ENCODE measurements at regions not wholly inside any gene's neighbourhood (a gene's known extent, or its start where the extent isn't known, plus 50 kb on each side); places are given as distances from the start of the nearest gene placed in this dataset.
"Not testable (repeated sequence)": the region's sequence is repeated elsewhere in the genome, so short reads cannot be mapped to it uniquely, and the experiment has no call there.

- not testable (repeated sequence) for TF ChIP-seq CTCF (IDR thresholded peaks at IDR 0.05); EZH2 (IDR thresholded peaks at IDR 0.05; ENCODE audit: borderline replicate concordance, insufficient read depth, low read depth, low read length, poor library complexity, severe bottlenecking)
These were observed 316.8 kb upstream of the PLGLB2 start for GRCh38 chr2:87431051-87431450.
